Progenitor cell of endocrine pancreas (in vitro differentiated cells): ENCODE measurements at regions not wholly inside any gene's neighbourhood (a gene's known extent, or its start where the extent isn't known, plus 50 kb on each side); places are given as distances from the start of the nearest gene placed in this dataset.

Experiments
- DNase-seq: peaks from one replicate; pipeline ENCODE4 v3.0.0; 2021; ENCODE audit warnings: low spot score; ENCODE audit not compliant: unreplicated experiment
- H3K27ac Mint-ChIP-seq: 2 replicates; pipeline ENCODE4 v1.8.0; 2021; ENCODE audit warnings: mild to moderate bottlenecking, moderate library complexity, mixed read lengths
- H3K27me3 Mint-ChIP-seq: 2 replicates; pipeline ENCODE4 v1.8.0; 2021; ENCODE audit warnings: mixed read lengths
- H3K36me3 Mint-ChIP-seq: 2 replicates; pipeline ENCODE4 v1.8.0; 2022; ENCODE audit warnings: mixed read lengths; ENCODE audit not compliant: insufficient read depth
- H3K4me1 Mint-ChIP-seq: 2 replicates; pipeline ENCODE4 v1.8.0; 2021; ENCODE audit warnings: low read depth, mixed read lengths
- H3K4me3 Mint-ChIP-seq: 2 replicates; pipeline ENCODE4 v1.8.0; 2021; ENCODE audit warnings: low read depth, mild to moderate bottlenecking, moderate library complexity, mixed read lengths
- H3K9me3 Mint-ChIP-seq: 2 replicates; pipeline ENCODE4 v1.8.0; 2021; ENCODE audit warnings: low read depth, mixed read lengths
- CTCF ChIP-seq: fragments of 200-600 bp; sonication (generic); IDR thresholded peaks from one replicate; pipeline ENCODE4 v1.5.0; 2021; ENCODE audit warnings: antibody characterized with exemption, mild to moderate bottlenecking; ENCODE audit not compliant: unreplicated experiment

GRCh38 chr3:166478356-166478755, 641.1 kb upstream of the BCHE start:
- no peaks in the 10 kb centered on the region for H3K27me3 Mint-ChIP-seq
- H3K36me3 Mint-ChIP-seq = no peaks in the 10 kb centered on the region
- no peak for TF ChIP-seq CTCF
- no peaks in the 10 kb centered on the region for H3K4me1 Mint-ChIP-seq
- H3K27ac Mint-ChIP-seq = no peak overlapping the region
- H3K4me3 Mint-ChIP-seq = no peak overlapping the region
- H3K9me3 Mint-ChIP-seq = peaks cover 23% of the 10 kb centered on the region
- DNase-seq = no peak

DNA sequence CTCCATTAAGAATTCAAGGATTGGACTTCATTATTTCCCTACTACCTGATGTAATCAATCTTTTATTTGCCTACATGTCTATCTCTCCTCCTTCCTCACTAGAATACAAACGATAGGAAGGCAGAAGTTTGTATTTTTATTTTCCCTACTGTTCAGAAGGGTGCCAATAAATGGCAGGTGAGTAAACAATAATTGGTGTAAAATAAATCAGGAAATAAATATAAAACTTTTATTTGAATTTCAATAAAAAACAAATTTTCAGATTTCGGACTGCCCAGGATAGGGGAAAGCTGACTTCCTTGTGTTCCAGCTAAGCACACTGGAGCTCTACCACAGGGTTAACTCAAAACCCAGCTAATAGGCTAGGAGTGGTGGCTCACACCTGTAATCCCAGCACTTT, 636.3 kb upstream of the BCHE start:
- no peaks in the 10 kb centered on the region for H3K27me3 Mint-ChIP-seq
- H3K36me3 Mint-ChIP-seq = no peaks in the 10 kb centered on the region
- H3K9me3 Mint-ChIP-seq = peaks cover 10% of the 10 kb centered on the region
- DNase-seq = no peak
- no peak overlapping the region for H3K27ac Mint-ChIP-seq
- H3K4me1 Mint-ChIP-seq = peaks cover 2% of the 10 kb centered on the region
- no peak for TF ChIP-seq CTCF
- H3K4me3 Mint-ChIP-seq = no peak overlapping the region

- Mint-ChIP-seq H3K36me3 (no peaks in the 10 kb centered on the region), H3K4me3 (no peak overlapping the region), H3K9me3 (peaks cover 10% of the 10 kb centered on the region), H3K4me1 (peaks cover 2% of the 10 kb centered on the region), H3K27me3 (no peaks in the 10 kb centered on the region), H3K27ac (no peak overlapping the region)
- no peak for TF ChIP-seq CTCF
- DNase-seq = no peak
Measured at GRCh38 chr3:166472015-166472414, 634.8 kb upstream of the BCHE start.

DNA sequence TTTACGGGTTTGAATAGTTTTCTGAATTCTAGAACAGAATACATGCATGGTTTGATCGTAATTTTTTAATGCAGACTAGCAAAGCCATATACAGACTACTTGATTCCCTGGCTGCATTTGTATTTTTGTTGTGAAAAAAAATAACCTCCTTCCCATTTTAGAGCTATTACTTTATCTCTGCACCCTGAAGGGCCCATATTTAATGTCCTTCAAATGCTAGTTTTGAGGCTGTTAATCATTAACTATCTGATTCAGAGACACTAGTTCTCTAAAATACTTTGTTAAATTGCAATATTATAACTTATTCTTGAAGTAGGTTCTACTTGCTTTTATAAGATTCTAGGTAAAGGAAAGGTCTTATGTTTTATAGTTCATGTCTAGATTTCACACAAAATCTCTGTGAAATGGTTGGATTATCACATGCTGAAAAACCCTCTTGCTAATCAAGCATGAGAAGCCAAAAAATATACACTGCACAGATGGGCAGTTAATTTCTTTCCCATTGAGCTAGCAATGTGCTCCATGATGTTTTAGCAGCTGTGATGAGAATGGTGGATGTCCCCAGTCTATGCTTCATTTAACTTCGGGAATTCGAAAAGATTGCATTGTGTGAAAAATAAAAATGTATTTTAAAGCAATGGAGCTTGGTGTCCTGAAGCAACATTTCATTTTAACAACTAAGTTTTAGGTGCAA, 634.0 kb upstream of the BCHE start:
- H3K4me3 Mint-ChIP-seq = no peak overlapping the region
- no peak for DNase-seq
- no peaks in the 10 kb centered on the region for H3K36me3 Mint-ChIP-seq
- H3K27me3 Mint-ChIP-seq = no peaks in the 10 kb centered on the region
- H3K27ac Mint-ChIP-seq = no peak overlapping the region
- peaks cover 10% of the 10 kb centered on the region for H3K9me3 Mint-ChIP-seq
- peaks cover 2% of the 10 kb centered on the region for H3K4me1 Mint-ChIP-seq
- TF ChIP-seq CTCF = no peak

- Mint-ChIP-seq H3K4me3 (no peak overlapping the region), H3K27ac (no peak overlapping the region)
- TF ChIP-seq CTCF = no peak
Measured at GRCh38 chr3:166462891-166463470, 625.8 kb upstream of the BCHE start.

More at GRCh38 chr3:166462891-166463470, 625.8 kb upstream of the BCHE start:
- H3K27me3 Mint-ChIP-seq = no peaks in the 10 kb centered on the region
- H3K9me3 Mint-ChIP-seq = peaks cover 9% of the 10 kb centered on the region
- no peaks in the 10 kb centered on the region for H3K36me3 Mint-ChIP-seq
- no peak for DNase-seq
- H3K4me1 Mint-ChIP-seq = peaks cover 11% of the 10 kb centered on the region
